ENCODE measurements at regions not wholly inside any gene's neighbourhood (a gene's known extent, or its start where the extent isn't known, plus 50 kb on each side); places are given as distances from the start of the nearest gene placed in this dataset.
"Not testable (repeated sequence)": the region's sequence is repeated elsewhere in the genome, so short reads cannot be mapped to it uniquely, and the experiment has no call there.

GRCh38 chr5:118392491-118392890 lies 595.9 kb downstream of the DTWD2 start:
- H3K9me3 ChIP-seq = no peaks in the 10 kb centered on the region
- no peak for TF ChIP-seq CTCF (IDR thresholded peaks at IDR 0.05)
- no peak overlapping the region for H3K4me3 ChIP-seq
- no peaks in the 10 kb centered on the region for H3K4me1 ChIP-seq (ENCODE audit: control insufficient read depth in 1 of 2, low read depth in 2 of 2)
- H3K27me3 ChIP-seq (replicated peaks; ENCODE audit: insufficient read depth) = no peaks in the 10 kb centered on the region
- H3K36me3 ChIP-seq = no peaks in the 10 kb centered on the region
- no peak for ATAC-seq (ENCODE audit: insufficient number of reproducible peaks, low FRiP score, low read depth)
- DNase-seq (ENCODE audit: low spot score) = no peak
- no peak overlapping the region for H3K27ac ChIP-seq

- H3K27ac ChIP-seq; H3K4me1 ChIP-seq (ENCODE audit: control insufficient read depth in 1 of 2, low read depth in 2 of 2); DNase-seq (ENCODE audit: low spot score): not testable (repeated sequence)
These were observed 605.4 kb downstream of the DTWD2 start for GRCh38 chr5:118382931-118383330.

GRCh38 chr5:118379470-118379869 lies 608.9 kb downstream of the DTWD2 start:
- no peak overlapping the region for H3K27ac ChIP-seq
- no peaks in the 10 kb centered on the region for H3K9me3 ChIP-seq
- H3K4me1 ChIP-seq (ENCODE audit: control insufficient read depth in 1 of 2, low read depth in 2 of 2) = peaks cover 0 to 8% of the 10 kb centered on the region in 2 donors

More at GRCh38 chr5:118382931-118383330, 605.4 kb downstream of the DTWD2 start:
- H3K27me3 ChIP-seq (replicated peaks; ENCODE audit: insufficient read depth); H3K4me3 ChIP-seq; ATAC-seq (ENCODE audit: insufficient number of reproducible peaks, low FRiP score, low read depth); H3K9me3 ChIP-seq; H3K36me3 ChIP-seq: not testable (repeated sequence)

GRCh38 chr5:118378959-118379358 lies 609.4 kb downstream of the DTWD2 start:
- no peaks in the 10 kb centered on the region for H3K36me3 ChIP-seq
- ATAC-seq (ENCODE audit: insufficient number of reproducible peaks, low FRiP score, low read depth) = no peak
- H3K9me3 ChIP-seq = no peaks in the 10 kb centered on the region
- H3K27me3 ChIP-seq (replicated peaks; ENCODE audit: insufficient read depth) = no peaks in the 10 kb centered on the region
- no peak overlapping the region for H3K27ac ChIP-seq
- no peak for DNase-seq (ENCODE audit: low spot score)
- no peak for TF ChIP-seq CTCF (IDR thresholded peaks at IDR 0.05)
- H3K4me1 ChIP-seq (ENCODE audit: control insufficient read depth in 1 of 2, low read depth in 2 of 2) = peaks cover 0 to 8% of the 10 kb centered on the region in 2 donors
- no peak overlapping the region for H3K4me3 ChIP-seq

More at GRCh38 chr5:118379470-118379869, 608.9 kb downstream of the DTWD2 start:
- ATAC-seq (ENCODE audit: insufficient number of reproducible peaks, low FRiP score, low read depth) = no peak
- no peak for TF ChIP-seq CTCF (IDR thresholded peaks at IDR 0.05)
- H3K4me3 ChIP-seq = no peak overlapping the region
- no peaks in the 10 kb centered on the region for H3K27me3 ChIP-seq (replicated peaks; ENCODE audit: insufficient read depth)
- no peaks in the 10 kb centered on the region for H3K36me3 ChIP-seq
- no peak for DNase-seq (ENCODE audit: low spot score)

- H3K4me3 ChIP-seq = no peak overlapping the region
- TF ChIP-seq CTCF (IDR thresholded peaks at IDR 0.05) = no peak
- H3K36me3 ChIP-seq = no peaks in the 10 kb centered on the region
- H3K9me3 ChIP-seq = no peaks in the 10 kb centered on the region
- no peaks in the 10 kb centered on the region for H3K27me3 ChIP-seq (replicated peaks; ENCODE audit: insufficient read depth)
- DNase-seq (ENCODE audit: low spot score) = no peak
- no peak overlapping the region for H3K27ac ChIP-seq
- peaks cover 0 to 8% of the 10 kb centered on the region in 2 donors for H3K4me1 ChIP-seq (ENCODE audit: control insufficient read depth in 1 of 2, low read depth in 2 of 2)
- ATAC-seq (ENCODE audit: insufficient number of reproducible peaks, low FRiP score, low read depth) = no peak
These were observed 610.9 kb downstream of the DTWD2 start for GRCh38 chr5:118377420-118377819.

All from thoracic aorta (tissue), 2 donors.